GM12878 (cell line): ENCODE measurements at regions not wholly inside any gene's neighbourhood (a gene's known extent, or its start where the extent isn't known, plus 50 kb on each side); places are given as distances from the start of the nearest gene placed in this dataset.

ENCODE experiments used
- ATAC-seq: fragments of 200-7000 bp; cut with Tn5 transposase; 3 replicates; pipeline ENCODE4 v1.9.1; 2020; ENCODE audit warnings: mild to moderate bottlenecking, moderate library complexity
- BruUV-seq: library from RNA; stranded (reverse); fragments of 400-500 nt; replicated peaks from 2 replicates; lab custom pipeline; 2021; lab: Mats Ljungman, UMichigan
- CTCF ChIA-PET: fragments of 300-600 bp; sonication (Branson Sonifier 250); formaldehyde crosslinking; extraction: SDS; loops from one replicate; lab custom pipeline; 2021; ENCODE audit warnings: inconsistent platforms; lab: Yijun Ruan, JAX
- POLR2A ChIA-PET: fragments of 350-600 bp; formaldehyde crosslinking; extraction: SDS; loops from one replicate; lab custom pipeline; 2021; ENCODE audit warnings: inconsistent platforms; lab: Charles Lee
- RAD21 ChIA-PET: fragments of 300-600 bp; sonication (Branson Sonifier 250); formaldehyde crosslinking; loops from one replicate; lab custom pipeline; 2023; ENCODE audit warnings: antibody characterized with exemption; ENCODE audit not compliant: unreplicated experiment; lab: Charles Lee
- SMC1A ChIA-PET: fragments of 300-600 bp; sonication (Branson Sonifier 250); formaldehyde crosslinking; loops from one replicate; lab custom pipeline; 2023; ENCODE audit not compliant: unreplicated experiment, uncharacterized antibody; lab: Charles Lee
- DNase-seq: peaks from one replicate; pipeline ENCODE4 v3.0.0-alpha.2; 2011; ENCODE audit warnings: low read depth, low spot score
- FAIRE-seq: peaks from 3 replicates; lab custom pipeline; 2011; peaks lifted over from hg19 to GRCh38; lab: Jason Lieb, UNC
- H2AFZ ChIP-seq: 2 replicates; pipeline ENCODE4 v1.6.0; 2011; ENCODE audit warnings: low read depth, low read length, control low read depth; ENCODE audit not compliant: control insufficient read depth
- H3K27ac ChIP-seq: 2 replicates; pipeline ENCODE4 v1.5.1; 2011; ENCODE audit warnings: control low read depth; ENCODE audit not compliant: control insufficient read depth, insufficient read depth
- H3K27me3 ChIP-seq, 2 experiments: replicated peaks in 1 of 2; 2 replicates each; pipeline versions ENCODE4 v1.6.0 to v1.6.1; 2011; ENCODE audit warnings: low read length in 1 of 2; ENCODE audit not compliant: control insufficient read depth in 2 of 2, insufficient read depth in 2 of 2
- H3K36me3 ChIP-seq, 2 experiments: 2 replicates each; pipeline ENCODE4 v1.5.1; 2011; ENCODE audit warnings: low read length in 1 of 2; ENCODE audit not compliant: control insufficient read depth in 2 of 2, insufficient read depth in 2 of 2
- H3K4me1 ChIP-seq: 2 replicates; pipeline ENCODE4 v1.6.1; 2011; ENCODE audit warnings: mild to moderate bottlenecking, low read length, moderate library complexity, mixed read lengths; ENCODE audit not compliant: control insufficient read depth, insufficient read depth
- H3K4me2 ChIP-seq: 2 replicates; pipeline ENCODE4 v1.6.0; 2011; ENCODE audit warnings: control low read depth; ENCODE audit not compliant: control insufficient read depth, insufficient read depth
- H3K4me3 ChIP-seq: fragments of 200-600 bp; sonication (generic); 2 replicates; pipeline ENCODE4 v1.5.1; 2016
- H3K79me2 ChIP-seq: 2 replicates; pipeline ENCODE4 v1.6.0; 2011; ENCODE audit warnings: low read length; ENCODE audit not compliant: control insufficient read depth, insufficient read depth
- H3K9ac ChIP-seq: 2 replicates; pipeline ENCODE4 v1.8.0; 2011; ENCODE audit warnings: low read length, control low read depth, mixed read lengths; ENCODE audit not compliant: control insufficient read depth, insufficient read depth
- H3K9me3 ChIP-seq: replicated peaks from 3 replicates; pipeline ENCODE4 v1.5.1; 2011; ENCODE audit warnings: mild to moderate bottlenecking, low read length; ENCODE audit not compliant: control insufficient read depth, insufficient read depth
- H4K20me1 ChIP-seq: 2 replicates; pipeline ENCODE4 v1.6.0; 2011; ENCODE audit not compliant: control insufficient read depth, insufficient read depth
- ASH2L ChIP-seq: fragments of 300-600, 200-600 bp; sonication (generic); IDR thresholded peaks from 2 replicates; pipeline ENCODE4 v1.6.1; 2017; ENCODE audit warnings: low read depth, mild to moderate bottlenecking, borderline replicate concordance
- CEBPB ChIP-seq, 2 experiments: fragments of 150-350 bp in 1 of 2; IDR thresholded peaks; 2 replicates each; pipeline ENCODE4 v1.6.1; 2012 to 2014; ENCODE audit warnings: low read depth in 2 of 2, low read length in 2 of 2, borderline replicate concordance in 1 of 2, inconsistent platforms in 1 of 2
- CUX1 ChIP-seq: IDR thresholded peaks from 2 replicates; pipeline ENCODE4 v1.6.1; 2012; ENCODE audit warnings: improper control_type of control experiment, low read depth, low read length; ENCODE audit not compliant: insufficient replicate concordance
- ELK1 ChIP-seq: IDR thresholded peaks from 2 replicates; pipeline ENCODE4 v1.6.1; 2012; ENCODE audit warnings: low read depth, low read length, improper control_type of control experiment
- GATAD2B ChIP-seq: fragments of 450-650 bp; conservative IDR thresholded peaks from 2 replicates; pipeline ENCODE4 v1.6.1; 2017; ENCODE audit warnings: low read depth, mild to moderate bottlenecking, moderate library complexity
- HCFC1 ChIP-seq: fragments of 150-350 bp; IDR thresholded peaks from 2 replicates; pipeline ENCODE4 v1.6.1; 2014; ENCODE audit warnings: low read length
- JUNB ChIP-seq: IDR thresholded peaks from 2 replicates; pipeline ENCODE4 v1.6.1; 2016; ENCODE audit warnings: antibody characterized with exemption, mild to moderate bottlenecking
- RAD51 ChIP-seq: fragments of 450-650 bp; IDR thresholded peaks from 2 replicates; pipeline ENCODE4 v1.6.1; 2016; ENCODE audit warnings: moderate library complexity, mild to moderate bottlenecking, inconsistent platforms
- SMARCA5 ChIP-seq: fragments of 450-650 bp; IDR thresholded peaks from 2 replicates; pipeline ENCODE4 v1.6.1; 2017; ENCODE audit warnings: mild to moderate bottlenecking
- SRF ChIP-seq, 2 experiments: IDR thresholded peaks; 2 replicates each; pipeline ENCODE4 v1.6.1; 2011; ENCODE audit warnings: low read depth in 2 of 2, low read length in 2 of 2, mild to moderate bottlenecking in 1 of 2, moderate library complexity in 1 of 2
- TBL1XR1 ChIP-seq: IDR thresholded peaks from 2 replicates; pipeline ENCODE4 v1.6.1; 2012; ENCODE audit warnings: low read depth, low read length, improper control_type of control experiment
- YBX1 ChIP-seq: fragments of 450-650 bp; IDR thresholded peaks from 2 replicates; pipeline ENCODE4 v1.6.1; 2016; ENCODE audit warnings: antibody characterized with exemption
- WGBS: methylation state at CpG from one replicate; pipeline ENCODE4 v1.1.6; 2016; ENCODE audit warnings: low lambda C conversion rate; ENCODE audit not compliant: insufficient replicate concordance, insufficient coverage; ENCODE audit errors: missing lambda C conversion rate; 5-methylcytosine and 5-hydroxymethylcytosine counted together
- in situ Hi-C: fragments of 300-500 bp; cut with MboI; formaldehyde crosslinking; loops from 9 replicates; pipeline ENCODE4 v1.14.3; 2018; ENCODE audit warnings: mixed read lengths
- intact Hi-C: fragments of 100-400 bp; cut with micrococcal nuclease; formaldehyde crosslinking; loops from one replicate; pipeline ENCODE4 v1.14.2; 2022; ENCODE audit not compliant: unreplicated experiment

GRCh38 chr6:164889980-164890379 is 419.4 kb downstream of the C6orf118 start:
- POLR2A ChIA-PET = no interaction called here
- no peak for FAIRE-seq
- Histone ChIP-seq H3K27me3 (no peaks in the 10 kb centered on the region), H3K4me2 (no peak overlapping the region), H3K36me3 (no peaks in the 10 kb centered on the region), H3K27ac (no peak overlapping the region), H3K79me2 (no peaks in the 10 kb centered on the region), H3K4me1 (no peaks in the 10 kb centered on the region), H3K9ac (no peak overlapping the region), H3K4me3 (no peak overlapping the region), H2AFZ (no peak overlapping the region), H3K9me3 (no peaks in the 10 kb centered on the region), H4K20me1 (no peaks in the 10 kb centered on the region)
- no TSS peak for BruUV-seq
- 28% methylated on average over 4 of the region's 4 CpGs for WGBS
- DNase-seq = no peak
- SMC1A ChIA-PET = no interaction called here
- no peak for ATAC-seq
- intact Hi-C loops = no loop called here
- TF ChIP-seq CUX1 (no peak), TBL1XR1 (no peak), ASH2L (no peak), YBX1 (no peak), ELK1 (no peak), SRF (IDR thresholded peaks at IDR 0.05; ENCODE audit: low read depth in 2 of 2, low read length in 2 of 2) (no peak), GATAD2B (no peak), RAD51 (no peak), HCFC1 (no peak), JUNB (no peak), SMARCA5 (no peak), CEBPB (IDR thresholded peaks at IDR 0.05; ENCODE audit: borderline replicate concordance in 1 of 2, low read depth in 2 of 2, low read length in 2 of 2) (no peak)
- in situ Hi-C loops = no loop called here
- RAD21 ChIA-PET = no interaction called here
- CTCF ChIA-PET = no interaction called here
